K562 (cell line): ENCODE measurements at regions not wholly inside any gene's neighbourhood (a gene's known extent, or its start where the extent isn't known, plus 50 kb on each side); places are given as distances from the start of the nearest gene placed in this dataset.

Source experiments
- ATAC-seq: fragments of 200-7000 bp; cut with Tn5 transposase; 3 replicates; pipeline ENCODE4 v1.9.1; 2020; ENCODE audit warnings: moderate library complexity
- BruUV-seq: library from RNA; stranded (reverse); fragments of 400-500 nt; replicated peaks from 2 replicates; lab custom pipeline; 2021; lab: Mats Ljungman, UMichigan
- CTCF ChIA-PET: fragments of 300-600 bp; formaldehyde crosslinking; extraction: SDS; loops from one replicate; lab custom pipeline; 2021; ENCODE audit warnings: low intra/inter-chr PET ratio; lab: Yijun Ruan, JAX
- POLR2A ChIA-PET: fragments of 300-600, 350-650 bp; sonication (Branson Sonifier 250); formaldehyde crosslinking; extraction: SDS; loops from one replicate; lab custom pipeline; 2021; ENCODE audit warnings: antibody characterized with exemption, inconsistent platforms; lab: Yijun Ruan, JAX
- DNase-seq, 4 experiments: peaks; one replicate each; pipeline versions ENCODE4 v3.0.0 to v3.0.0-alpha.2; 2011 to 2018; ENCODE audit warnings: low spot score in 3 of 4, mixed read lengths in 3 of 4; ENCODE audit errors: extremely low read depth in 1 of 4
- FAIRE-seq: peaks from 2 replicates; lab custom pipeline; 2011; peaks lifted over from hg19 to GRCh38; lab: Jason Lieb, UNC
- H2AFZ ChIP-seq: 2 replicates; pipeline ENCODE4 v1.6.0; 2011; ENCODE audit warnings: low read depth, low read length, control low read depth, inconsistent platforms
- H3K27ac ChIP-seq: fragments of 200-600 bp; 3 replicates; pipeline ENCODE4 v1.8.0; 2011; ENCODE audit warnings: low read depth, mild to moderate bottlenecking, control low read depth, inconsistent platforms, low read length, moderate library complexity, mixed read lengths; ENCODE audit errors: extremely low read depth
- H3K27me3 ChIP-seq, 2 experiments: fragments of 300-600 bp in 1 of 2; 2 replicates in 1 of 2; 3 replicates in 1 of 2; pipeline versions ENCODE4 v1.6.0 to v1.8.0; 2011; ENCODE audit warnings: inconsistent platforms in 2 of 2, low read length in 2 of 2, mild to moderate bottlenecking in 1 of 2, mixed read lengths in 1 of 2, moderate library complexity in 1 of 2; ENCODE audit not compliant: control insufficient read depth in 2 of 2, insufficient read depth in 2 of 2
- H3K36me3 ChIP-seq: fragments of 300-600 bp; 3 replicates; pipeline ENCODE4 v1.8.0; 2011; ENCODE audit warnings: mild to moderate bottlenecking, low read length, inconsistent platforms; ENCODE audit not compliant: control insufficient read depth, insufficient read depth
- H3K4me1 ChIP-seq, 2 experiments: fragments of 200-600 bp in 1 of 2; replicated peaks in 1 of 2; 2 replicates in 1 of 2; 3 replicates in 1 of 2; pipeline versions ENCODE4 v1.5.1 to v1.8.0; 2011; ENCODE audit warnings: inconsistent platforms in 2 of 2, low read length in 2 of 2, mild to moderate bottlenecking in 1 of 2, mixed read lengths in 1 of 2, moderate library complexity in 1 of 2; ENCODE audit not compliant: control insufficient read depth in 2 of 2, insufficient read depth in 2 of 2
- H3K4me2 ChIP-seq: 2 replicates; pipeline ENCODE4 v1.6.1; 2011; ENCODE audit warnings: low read length, control low read depth, inconsistent platforms, mixed read lengths; ENCODE audit not compliant: insufficient read depth
- H3K4me3 ChIP-seq: fragments of 200-600 bp; sonication (generic), shearing (Covaris generic); 2 replicates; pipeline ENCODE4 v1.5.1; 2016; ENCODE audit warnings: control low read depth, inconsistent platforms
- H3K79me2 ChIP-seq: fragments of 200-600 bp; 3 replicates; pipeline ENCODE4 v1.8.0; 2011; ENCODE audit warnings: low read length, inconsistent platforms; ENCODE audit not compliant: control insufficient read depth, insufficient read depth
- H3K9ac ChIP-seq, 2 experiments: 2 replicates each; pipeline versions ENCODE4 v1.6.0 to v1.6.1; 2011; ENCODE audit warnings: low read depth in 2 of 2, low read length in 2 of 2, control low read depth in 1 of 2, inconsistent platforms in 1 of 2, mild to moderate bottlenecking in 1 of 2, mixed read lengths in 1 of 2; ENCODE audit not compliant: insufficient read depth in 1 of 2
- H3K9me1 ChIP-seq: one replicate; pipeline ENCODE4 v1.6.0; 2011; ENCODE audit warnings: inconsistent platforms, mild to moderate bottlenecking, low read length, moderate library complexity; ENCODE audit not compliant: control insufficient read depth, insufficient read depth
- H3K9me3 ChIP-seq: replicated peaks from 2 replicates; pipeline ENCODE4 v1.5.1; 2011; ENCODE audit warnings: low read depth, low read length, inconsistent platforms; ENCODE audit not compliant: control insufficient read depth, insufficient read depth
- H4K20me1 ChIP-seq: replicated peaks from 2 replicates; pipeline ENCODE4 v1.6.1; 2011; ENCODE audit warnings: low read length, inconsistent platforms, mixed read lengths; ENCODE audit not compliant: control insufficient read depth, insufficient read depth
- L3MBTL2 ChIP-seq: fragments of 450-650 bp; IDR thresholded peaks from 2 replicates; pipeline ENCODE4 v1.6.1; 2016; ENCODE audit warnings: mild to moderate bottlenecking, moderate library complexity
- MXI1 ChIP-seq: IDR thresholded peaks from 2 replicates; pipeline ENCODE4 v1.6.1; 2011; ENCODE audit warnings: low read depth, mild to moderate bottlenecking, improper control_type of control experiment, low read length
- NFIX ChIP-seq: fragments of 250-450 bp; sonication (Bioruptor Pico); IDR thresholded peaks from 2 replicates; pipeline ENCODE4 v1.4.0; 2020; ENCODE audit warnings: low read depth, mild to moderate bottlenecking, moderate library complexity
- PKNOX1 ChIP-seq: fragments of 450-650 bp; IDR thresholded peaks from 2 replicates; pipeline ENCODE4 v1.6.1; 2016
- SIN3A ChIP-seq, 2 experiments: fragments of 150-350 bp in 1 of 2; IDR thresholded peaks; 2 replicates each; pipeline ENCODE4 v1.6.1; 2011 to 2016; ENCODE audit warnings: borderline replicate concordance in 2 of 2, low read depth in 2 of 2, low read length in 2 of 2, mild to moderate bottlenecking in 2 of 2, moderate library complexity in 2 of 2; ENCODE audit not compliant: control insufficient read depth in 1 of 2
- TBP ChIP-seq: optimal IDR thresholded peaks from 2 replicates; pipeline ENCODE3; 2011; ENCODE audit warnings: low read depth, low read length, improper control_type of control experiment
- THRAP3 ChIP-seq: fragments of 450-650 bp; IDR thresholded peaks from 2 replicates; pipeline ENCODE4 v1.6.1; 2016; ENCODE audit warnings: mild to moderate bottlenecking, inconsistent platforms, borderline replicate concordance
- YBX1 ChIP-seq: fragments of 450-650 bp; IDR thresholded peaks from 2 replicates; pipeline ENCODE4 v1.7.1; 2016; ENCODE audit warnings: mild to moderate bottlenecking
- ZNF347 ChIP-seq: fragments of 450-650 bp; formaldehyde crosslinking; IDR thresholded peaks from 2 replicates; pipeline ENCODE4 v1.4.0; 2020; ENCODE audit warnings: low read depth, mild to moderate bottlenecking, moderate library complexity
- ZNF518B ChIP-seq: fragments of 250-450 bp; sonication (Bioruptor Pico); IDR thresholded peaks from 2 replicates; pipeline ENCODE4 v1.5.0; 2021; ENCODE audit warnings: mild to moderate bottlenecking, moderate library complexity
- ZNF695 ChIP-seq: fragments of 450-650 bp; formaldehyde crosslinking; IDR thresholded peaks from 2 replicates; pipeline ENCODE4 v1.4.0; 2020; ENCODE audit warnings: mild to moderate bottlenecking, moderate library complexity
- WGBS: fragments of 100-300 bp; shearing (Covaris generic); methylation state at CpG from one replicate; pipeline ENCODE4 v1.1.6; 2016; ENCODE audit warnings: low coverage, mixed read lengths; ENCODE audit not compliant: insufficient coverage; ENCODE audit errors: missing lambda C conversion rate; 5-methylcytosine and 5-hydroxymethylcytosine counted together
- in situ Hi-C: fragments of 300-500 bp; cut with MboI; formaldehyde crosslinking; loops from 4 replicates; pipeline ENCODE4 v1.15.0; 2018; ENCODE audit warnings: inconsistent platforms, mixed read lengths
- intact Hi-C: fragments of 100-400 bp; cut with micrococcal nuclease; formaldehyde crosslinking; loops from 2 replicates; pipeline ENCODE4 v1.14.2; 2022

DNA sequence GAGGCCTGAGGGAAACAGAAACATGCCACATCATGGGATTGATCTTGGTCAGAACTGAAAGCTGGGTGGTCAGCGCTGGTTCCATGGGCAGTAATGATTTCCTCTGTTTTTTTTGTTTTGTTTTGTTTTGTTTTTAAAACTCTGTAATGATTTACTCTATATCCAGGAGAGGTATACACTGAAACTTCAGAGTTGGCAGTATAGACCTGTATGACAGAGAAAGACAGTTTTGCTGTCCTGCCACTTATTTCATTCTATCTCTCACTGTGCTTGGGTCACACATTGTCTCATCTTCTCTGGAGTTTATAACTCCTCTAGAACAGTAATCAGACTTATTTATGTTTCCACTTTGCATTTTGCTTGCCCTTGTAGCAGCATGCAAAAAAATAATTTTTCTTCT lies 105.1 kb upstream of the SLITRK1 start:
- intact Hi-C loops (no loop called here), in situ Hi-C loops (no loop called here)
- H4K20me1 ChIP-seq, result no peaks in the 10 kb centered on the region
- POLR2A ChIA-PET, result no interaction called here
- no peak overlapping the region for H2AFZ ChIP-seq
- no peaks in the 10 kb centered on the region for H3K9me1 ChIP-seq
- no peaks in the 10 kb centered on the region for H3K36me3 ChIP-seq
- no peak for FAIRE-seq
- no peak for TF ChIP-seq PKNOX1
- no peak for TF ChIP-seq ZNF347 (CRISPR knock-in tag)
- TF ChIP-seq NFIX (CRISPR knock-in tag), result no peak
- no peak for TF ChIP-seq ZNF518B (CRISPR knock-in tag)
- TF ChIP-seq YBX1, result no peak
- TF ChIP-seq SIN3A (IDR thresholded peaks at IDR 0.05; ENCODE audit: borderline replicate concordance in 2 of 2, control insufficient read depth in 1 of 2, low read depth in 2 of 2, low read length in 2 of 2), result no peak
- TF ChIP-seq L3MBTL2, result no peak
- TF ChIP-seq THRAP3, result no peak
- no peak for TF ChIP-seq ZNF695 (CRISPR knock-in tag)
- no peak for TF ChIP-seq TBP
- no peak for TF ChIP-seq MXI1
- no peak overlapping the region for H3K27ac ChIP-seq
- no peaks in the 10 kb centered on the region for H3K9me3 ChIP-seq
- H3K4me2 ChIP-seq, result no peak overlapping the region
- WGBS, result 0% methylated on average over 1 of the region's 1 CpG
- H3K4me1 ChIP-seq, result no peaks in the 10 kb centered on the region
- no peaks in the 10 kb centered on the region for H3K79me2 ChIP-seq
- no peak for ATAC-seq
- H3K27me3 ChIP-seq, result no peaks in the 10 kb centered on the region
- no TSS peak for BruUV-seq
- no peak overlapping the region for H3K4me3 ChIP-seq
- no peak overlapping the region for H3K9ac ChIP-seq
- CTCF ChIA-PET, result no interaction called here
- DNase-seq, result no peak
